ENCODE measurements at regions not wholly inside any gene's neighbourhood (a gene's known extent, or its start where the extent isn't known, plus 50 kb on each side); places are given as distances from the start of the nearest gene placed in this dataset.

- TF ChIP-seq EZH2phosphoT487 (IDR thresholded peaks at IDR 0.05; ENCODE audit: borderline replicate concordance, low read depth, low read length): no peak
- no peak for TF ChIP-seq CTCF (conservative IDR thresholded peaks at IDR 0.05; ENCODE audit: low read length)
Measured at GRCh38 chr13:39946769-39947168, 291.3 kb downstream of the COG6 start.
